ENCODE measurements at regions not wholly inside any gene's neighbourhood (a gene's known extent, or its start where the extent isn't known, plus 50 kb on each side); places are given as distances from the start of the nearest gene placed in this dataset.

DNA sequence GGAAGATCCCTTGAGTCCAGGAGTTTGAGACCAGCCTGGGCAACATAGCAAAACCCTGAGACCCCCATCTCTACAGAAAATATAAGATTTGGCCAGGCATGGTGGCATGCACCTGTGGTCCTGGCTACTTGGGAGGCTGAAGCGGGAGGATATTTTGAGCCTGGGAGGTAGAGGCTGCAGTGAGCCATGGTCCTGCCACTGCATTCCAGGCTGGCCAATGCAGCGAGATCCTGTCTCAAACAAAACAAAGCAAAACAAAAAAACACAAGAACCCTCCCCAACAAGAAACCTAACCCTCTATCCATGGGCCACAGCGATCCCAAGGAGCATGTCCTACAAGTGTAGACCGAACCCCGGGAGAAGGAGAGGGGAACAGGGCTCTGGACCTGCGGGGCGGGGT, 133.3 kb downstream of the MGAT5B start:
- no peak overlapping the region for H3K27ac ChIP-seq

DNA sequence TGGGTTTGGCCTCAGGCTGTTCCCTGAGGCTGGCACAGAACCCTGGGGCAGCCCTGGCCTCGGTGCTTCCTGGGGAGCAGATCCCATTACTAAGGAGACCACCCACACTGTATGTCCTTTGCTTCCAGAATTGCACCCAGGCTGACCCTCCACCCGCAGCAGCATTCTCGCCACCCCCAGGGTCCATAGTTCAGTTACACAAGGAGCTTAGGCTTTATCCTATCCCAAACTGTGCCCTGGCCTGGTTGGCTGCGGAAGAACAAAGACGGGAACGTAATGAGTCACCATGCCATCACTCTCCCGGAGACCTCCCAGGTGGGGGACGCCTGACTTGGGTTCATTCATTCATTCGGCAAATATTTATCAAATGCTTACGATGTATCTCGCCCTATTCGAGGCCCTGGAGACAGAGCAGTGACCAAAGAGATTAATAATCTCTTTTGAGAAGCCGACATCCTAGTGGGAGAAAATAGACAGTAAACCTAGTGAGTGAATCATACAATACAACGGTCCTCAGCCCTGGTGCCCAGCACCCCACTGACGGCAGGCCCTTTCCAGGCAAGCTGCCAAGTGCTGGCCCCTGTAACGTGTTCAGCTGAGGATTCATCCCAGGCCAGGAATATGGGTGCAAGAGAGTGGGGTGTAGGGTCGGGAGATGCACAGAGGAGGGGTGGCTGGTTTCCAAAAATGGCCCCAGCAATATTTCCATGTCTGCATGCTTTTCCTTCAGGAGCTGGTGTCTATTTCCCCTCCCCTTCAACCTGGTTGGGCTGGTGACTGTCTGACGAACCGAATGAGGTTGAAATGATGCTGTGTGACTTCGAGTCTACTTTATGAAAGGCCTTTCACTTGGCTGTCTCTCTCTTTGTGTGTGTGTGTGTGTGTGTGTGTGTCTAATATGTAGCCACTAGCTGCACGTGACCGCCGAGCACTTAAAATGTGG, 134.2 kb downstream of the MGAT5B start:
- TF ChIP-seq, protein P1, sequence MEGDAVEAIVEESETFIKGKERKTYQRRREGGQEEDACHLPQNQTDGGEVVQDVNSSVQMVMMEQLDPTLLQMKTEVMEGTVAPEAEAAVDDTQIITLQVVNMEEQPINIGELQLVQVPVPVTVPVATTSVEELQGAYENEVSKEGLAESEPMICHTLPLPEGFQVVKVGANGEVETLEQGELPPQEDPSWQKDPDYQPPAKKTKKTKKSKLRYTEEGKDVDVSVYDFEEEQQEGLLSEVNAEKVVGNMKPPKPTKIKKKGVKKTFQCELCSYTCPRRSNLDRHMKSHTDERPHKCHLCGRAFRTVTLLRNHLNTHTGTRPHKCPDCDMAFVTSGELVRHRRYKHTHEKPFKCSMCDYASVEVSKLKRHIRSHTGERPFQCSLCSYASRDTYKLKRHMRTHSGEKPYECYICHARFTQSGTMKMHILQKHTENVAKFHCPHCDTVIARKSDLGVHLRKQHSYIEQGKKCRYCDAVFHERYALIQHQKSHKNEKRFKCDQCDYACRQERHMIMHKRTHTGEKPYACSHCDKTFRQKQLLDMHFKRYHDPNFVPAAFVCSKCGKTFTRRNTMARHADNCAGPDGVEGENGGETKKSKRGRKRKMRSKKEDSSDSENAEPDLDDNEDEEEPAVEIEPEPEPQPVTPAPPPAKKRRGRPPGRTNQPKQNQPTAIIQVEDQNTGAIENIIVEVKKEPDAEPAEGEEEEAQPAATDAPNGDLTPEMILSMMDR (conservative IDR thresholded peaks at IDR 0.05) = no peak
- TF ChIP-seq ZFX (IDR thresholded peaks at IDR 0.05) = no peak
- H3K27ac ChIP-seq = no peak overlapping the region

More for the DNA sequence above, 133.3 kb downstream of the MGAT5B start:
- TF ChIP-seq, protein P1 (conservative IDR thresholded peaks at IDR 0.05) = no peak
- TF ChIP-seq ZFX (IDR thresholded peaks at IDR 0.05) = no peak

DNA sequence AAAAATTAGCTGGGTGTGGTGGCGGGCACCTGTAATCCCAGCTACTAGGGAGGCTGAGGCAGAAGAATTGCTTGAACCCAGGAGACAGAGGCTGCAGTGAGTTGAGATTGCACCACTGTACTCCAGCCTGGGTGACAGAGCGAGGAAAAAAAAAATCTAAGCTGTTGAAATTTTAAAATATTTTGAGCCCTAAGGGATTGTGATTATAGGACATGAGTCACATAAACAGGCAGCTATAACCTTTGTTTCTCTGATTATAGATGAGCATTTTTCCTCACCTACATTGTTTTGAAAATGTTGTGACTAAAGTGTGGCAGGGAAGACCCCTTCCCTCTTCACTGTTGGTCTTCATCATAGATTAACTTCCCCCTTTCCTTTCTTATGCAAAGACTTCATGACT, 135.5 kb downstream of the MGAT5B start:
- H3K27ac ChIP-seq = no peak overlapping the region
- TF ChIP-seq, protein P1 (conservative IDR thresholded peaks at IDR 0.05) = no peak
- no peak for TF ChIP-seq ZFX (IDR thresholded peaks at IDR 0.05)

DNA sequence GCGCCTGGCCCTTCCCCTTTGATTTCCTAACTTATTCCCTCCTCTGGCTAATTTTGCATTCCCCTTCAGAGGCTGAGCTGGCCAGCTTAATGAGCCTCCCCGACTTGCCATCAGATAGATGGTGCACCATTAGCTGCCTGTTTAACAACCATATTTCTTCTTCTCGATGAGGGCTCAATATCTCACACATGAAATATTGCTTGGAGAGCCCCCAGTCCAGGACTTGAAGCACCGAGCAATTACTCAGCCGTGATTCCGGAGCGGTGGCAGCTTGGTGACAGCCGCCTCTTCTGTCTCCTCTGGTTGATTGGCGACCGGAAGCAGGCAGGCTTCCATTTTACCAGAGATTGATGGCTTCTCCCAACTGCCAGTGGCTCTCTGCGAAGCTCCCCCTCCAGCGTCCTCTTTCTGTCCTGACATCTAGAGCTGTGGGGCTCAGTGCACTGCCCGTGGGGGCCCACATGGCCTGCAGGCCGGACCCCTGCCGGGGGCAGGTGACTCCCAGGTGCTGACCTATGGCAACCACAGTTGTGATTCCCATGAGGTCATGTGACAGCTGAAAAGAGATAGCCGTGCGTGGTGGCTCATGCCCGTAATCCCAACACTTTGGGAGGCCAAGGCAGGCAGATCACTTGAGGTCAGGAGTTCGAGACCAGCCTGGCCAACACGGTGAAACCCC, 133.7 kb upstream of the SEC14L1 start:
- no peak overlapping the region for H3K27ac ChIP-seq
- no peak for TF ChIP-seq ZFX (IDR thresholded peaks at IDR 0.05)
- TF ChIP-seq, protein P1 (conservative IDR thresholded peaks at IDR 0.05) = no peak

DNA sequence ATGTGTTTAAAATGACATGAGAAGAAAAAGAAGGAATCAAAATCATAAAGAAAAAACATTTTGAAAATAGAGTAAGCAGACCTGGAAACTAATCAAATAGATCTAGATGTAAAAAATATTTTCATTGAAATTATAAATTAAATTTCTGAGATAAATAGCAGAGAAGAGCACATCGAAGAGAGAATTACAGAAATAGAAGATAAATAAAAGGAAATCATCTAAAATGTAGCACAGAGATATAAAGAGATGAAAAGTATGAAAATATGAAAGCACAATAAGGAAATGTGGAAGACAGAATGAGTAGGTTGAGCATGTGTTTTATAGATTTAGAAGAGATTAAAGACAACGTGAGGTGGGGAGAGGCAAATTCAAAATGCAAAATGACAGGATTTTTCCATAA, 130.9 kb upstream of the SEC14L1 start:
- H3K27ac ChIP-seq = no peak overlapping the region
- TF ChIP-seq, protein P1 (conservative IDR thresholded peaks at IDR 0.05) = no peak
- TF ChIP-seq ZFX (IDR thresholded peaks at IDR 0.05) = no peak

DNA sequence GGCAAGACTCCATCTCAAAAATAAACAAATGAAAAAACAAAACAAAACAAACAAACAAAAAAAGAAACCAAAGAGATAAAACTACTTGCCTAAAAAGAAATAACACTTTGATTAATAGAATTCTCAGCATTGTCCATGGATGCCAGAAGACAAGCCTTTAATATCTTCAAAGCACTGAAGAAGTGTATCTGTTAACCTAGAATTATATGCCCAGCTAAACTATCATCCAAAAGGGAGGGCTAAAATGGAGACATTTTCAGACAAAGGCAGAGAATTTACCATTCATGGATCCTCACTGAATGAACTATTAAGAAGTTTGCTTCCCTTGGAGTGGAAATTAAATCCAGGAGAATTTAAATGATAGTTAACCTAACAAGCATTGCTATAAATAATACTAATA, 130.1 kb upstream of the SEC14L1 start:
- no peak overlapping the region for H3K27ac ChIP-seq
- TF ChIP-seq ZFX (IDR thresholded peaks at IDR 0.05) = no peak
- TF ChIP-seq, protein P1 (conservative IDR thresholded peaks at IDR 0.05) = no peak

All from C4-2B (cell line).